GM19468 (cell line): ENCODE measurements at regions not wholly inside any gene's neighbourhood (a gene's known extent, or its start where the extent isn't known, plus 50 kb on each side); places are given as distances from the start of the nearest gene placed in this dataset.

ENCODE experiments used
- ATAC-seq: cut with Tn5 transposase; IDR thresholded peaks from one replicate; pipeline ENCODE4 v1.9.1; 2021; ENCODE audit warnings: mild to moderate bottlenecking, moderate library complexity, moderate number of reproducible peaks; ENCODE audit not compliant: unreplicated experiment; ENCODE audit errors: extremely low read depth

DNA sequence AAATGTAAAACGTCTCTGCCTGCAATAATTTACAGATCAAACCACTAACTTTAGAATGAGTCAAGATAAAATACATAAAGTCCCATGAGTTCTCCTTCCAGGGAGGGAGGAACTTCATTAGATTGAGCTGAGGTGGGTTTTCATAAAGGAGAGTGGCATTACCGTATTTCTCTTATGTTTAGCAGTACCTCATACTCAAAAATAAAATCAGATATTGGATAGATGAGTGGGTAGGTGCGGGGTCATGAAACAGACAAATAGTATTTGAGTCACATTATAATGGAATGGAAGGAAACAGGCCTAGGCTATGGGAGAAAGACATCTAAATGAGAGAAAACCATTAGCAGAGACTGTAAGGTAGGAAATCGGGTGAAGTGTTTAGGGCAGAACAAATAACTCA, 166.1 kb upstream of the SMLR1 start:
- ATAC-seq: no peak

DNA sequence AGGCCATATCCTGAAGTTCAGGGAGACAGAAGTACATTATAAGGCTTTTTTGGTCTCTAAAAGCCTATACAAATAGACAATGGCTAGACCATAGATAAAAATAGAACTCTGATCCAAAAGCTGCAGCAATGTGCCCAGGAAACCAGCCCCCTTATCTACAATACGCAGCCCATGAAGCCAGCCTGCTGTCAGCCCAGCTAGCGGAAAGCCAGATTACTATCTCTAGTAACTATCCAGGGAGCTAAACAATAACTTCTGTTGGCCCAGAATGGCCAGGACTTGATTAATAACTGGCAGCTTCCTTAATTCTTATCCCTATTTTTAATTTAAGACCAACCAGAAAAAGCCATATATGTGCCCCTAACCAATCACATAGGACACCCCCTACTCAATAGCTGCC, 160.4 kb upstream of the SMLR1 start:
- ATAC-seq: no peak

- ATAC-seq: no peak
Measured at GRCh38 chr6:130670142-130670541, 157.1 kb upstream of the SMLR1 start.

- no peak for ATAC-seq
Measured at GRCh38 chr6:130671119-130671518, 156.1 kb upstream of the SMLR1 start.

DNA sequence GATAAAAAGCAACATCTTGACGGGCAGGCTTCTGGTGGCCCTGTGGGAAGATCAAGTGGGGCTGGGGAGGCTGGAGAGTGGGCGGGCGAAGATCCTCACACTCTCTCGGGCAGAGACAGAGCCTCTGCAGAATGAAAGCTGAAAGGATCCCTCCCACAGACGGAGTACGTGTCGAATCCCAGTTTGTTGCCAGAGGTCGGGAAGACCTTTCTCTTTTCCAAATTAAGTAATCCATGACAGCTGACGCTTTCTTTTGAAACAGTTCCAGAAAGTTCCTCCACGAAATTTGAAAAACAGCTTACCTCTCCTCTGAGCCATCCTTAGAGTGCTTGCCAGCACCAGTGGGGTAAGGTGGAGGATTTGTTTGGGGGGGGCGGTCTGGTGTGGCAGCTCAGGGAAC, 155.6 kb upstream of the SMLR1 start:
- ATAC-seq: no peak

DNA sequence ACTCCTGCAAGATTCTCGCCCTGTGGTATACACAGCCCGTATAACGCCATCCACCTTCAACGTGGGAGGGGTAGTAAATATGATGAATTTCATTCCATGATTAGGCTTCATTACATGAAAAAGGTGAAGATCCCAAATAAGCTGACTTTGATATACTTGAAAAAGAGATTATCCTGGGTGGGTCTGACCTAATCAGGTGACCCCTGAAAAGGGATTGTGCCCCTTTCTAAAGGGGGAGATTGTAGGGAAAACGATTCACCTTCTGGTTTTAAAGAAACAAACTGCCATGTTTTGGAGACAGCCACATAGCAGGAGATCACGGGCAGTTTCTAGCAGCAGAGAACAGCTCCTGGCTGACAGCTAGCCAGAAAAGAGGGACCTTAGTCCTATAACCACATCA, 155.1 kb upstream of the SMLR1 start:
- ATAC-seq: no peak

DNA sequence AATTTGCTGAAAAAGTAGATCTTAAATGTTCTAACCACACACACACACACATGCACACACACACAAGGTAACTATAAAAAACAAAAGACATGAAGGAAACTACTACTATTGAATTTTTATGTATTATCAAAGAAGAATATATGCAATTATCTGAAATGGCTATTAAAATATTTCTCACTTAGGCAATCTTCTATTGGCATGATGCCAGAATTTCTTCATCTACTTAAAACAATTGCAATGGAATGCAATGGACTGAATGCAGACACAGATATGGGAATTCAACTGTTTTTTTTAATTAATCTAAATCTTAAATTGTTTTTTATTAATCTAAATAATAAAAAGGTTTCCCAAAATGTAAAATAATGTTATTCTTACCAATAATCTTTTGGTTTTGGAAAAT, 152.6 kb upstream of the SMLR1 start:
- ATAC-seq: no peak

GRCh38 chr6:130675072-130675471, 152.1 kb upstream of the SMLR1 start:
- ATAC-seq: no peak

GRCh38 chr6:130676077-130676772, 151.0 kb upstream of the SMLR1 start:
- no peak for ATAC-seq

DNA sequence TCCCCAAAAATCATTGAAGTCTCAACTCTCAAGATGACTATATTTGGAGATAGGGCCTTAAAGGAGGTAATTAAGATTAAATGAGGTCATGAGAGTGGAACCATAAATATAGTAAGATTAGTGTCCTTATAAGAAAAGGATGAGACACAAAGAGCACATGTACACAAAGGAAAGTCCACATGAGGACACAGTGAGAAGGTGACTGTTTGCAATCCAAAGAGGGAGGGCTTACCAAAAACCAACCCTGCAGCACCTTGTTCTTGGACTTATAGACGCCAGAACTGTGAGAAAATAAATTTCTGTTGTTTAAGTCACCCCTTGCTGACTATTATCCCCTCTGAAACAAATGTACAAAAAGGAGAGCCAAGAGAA, 150.4 kb upstream of the SMLR1 start:
- no peak for ATAC-seq

GRCh38 chr6:130677312-130677711, 149.9 kb upstream of the SMLR1 start:
- ATAC-seq: no peak

DNA sequence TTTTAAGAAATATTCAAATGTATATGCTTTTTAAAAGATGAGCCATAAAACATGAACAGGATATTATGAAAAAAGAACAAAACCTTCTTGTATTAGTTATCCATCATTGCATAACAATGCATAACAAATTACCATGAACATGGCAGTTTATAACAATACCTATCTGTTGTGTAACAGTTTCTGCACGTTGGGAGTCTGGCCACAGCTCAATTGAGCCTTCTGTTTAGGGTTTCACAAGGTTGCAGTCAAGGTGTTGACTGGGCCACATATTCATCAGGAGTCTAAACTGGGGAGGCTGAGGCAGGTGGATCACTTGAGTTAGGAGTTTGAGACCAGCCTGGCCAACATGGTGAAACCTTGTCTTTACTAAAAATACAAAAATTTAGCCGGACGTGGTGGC, 149.4 kb upstream of the SMLR1 start:
- ATAC-seq: no peak

- no peak for ATAC-seq
Measured at GRCh38 chr6:130679684-130680083, 147.5 kb upstream of the SMLR1 start.

DNA sequence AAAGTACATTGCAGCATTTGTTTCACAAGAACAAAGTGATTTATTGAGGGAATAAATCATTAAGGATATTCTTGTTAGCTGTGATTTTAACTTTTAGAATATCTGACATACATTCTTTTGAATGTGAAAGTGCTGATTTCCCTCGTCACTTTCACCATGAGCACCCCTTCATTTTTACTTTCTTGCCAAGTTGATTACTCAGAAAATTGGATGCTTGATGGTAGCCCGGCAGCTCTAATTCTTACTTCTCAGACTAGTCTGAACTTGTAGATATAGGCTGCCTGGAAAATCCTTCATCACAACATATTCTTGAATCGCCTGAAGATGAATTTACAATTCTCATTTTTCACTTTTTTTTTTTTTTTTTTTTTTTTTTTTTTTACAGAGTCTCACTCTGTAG, 147.1 kb upstream of the SMLR1 start:
- no peak for ATAC-seq

- ATAC-seq: no peak
Measured at GRCh38 chr6:130681028-130681427, 146.2 kb upstream of the SMLR1 start.

DNA sequence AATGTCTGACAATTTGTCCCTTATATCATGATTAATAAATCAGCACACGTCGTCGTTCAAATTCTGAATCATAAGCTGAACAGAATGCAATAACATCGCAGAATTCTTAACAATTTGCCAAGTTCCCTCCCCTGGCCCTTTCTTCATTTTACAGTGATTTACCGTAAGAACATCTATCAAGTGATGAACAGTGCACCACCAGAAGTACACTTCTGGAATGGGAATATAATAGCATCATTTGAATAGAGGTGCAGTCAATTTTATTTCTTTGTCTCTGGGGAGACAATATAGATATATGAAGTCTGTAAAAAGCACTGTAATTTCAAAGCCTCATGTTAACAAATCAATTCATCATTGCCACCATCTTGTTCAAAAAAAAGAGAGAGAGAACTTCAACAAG, 145.1 kb upstream of the SMLR1 start:
- no peak for ATAC-seq

GRCh38 chr6:130683761-130684517, 143.3 kb upstream of the SMLR1 start:
- ATAC-seq: no peak

DNA sequence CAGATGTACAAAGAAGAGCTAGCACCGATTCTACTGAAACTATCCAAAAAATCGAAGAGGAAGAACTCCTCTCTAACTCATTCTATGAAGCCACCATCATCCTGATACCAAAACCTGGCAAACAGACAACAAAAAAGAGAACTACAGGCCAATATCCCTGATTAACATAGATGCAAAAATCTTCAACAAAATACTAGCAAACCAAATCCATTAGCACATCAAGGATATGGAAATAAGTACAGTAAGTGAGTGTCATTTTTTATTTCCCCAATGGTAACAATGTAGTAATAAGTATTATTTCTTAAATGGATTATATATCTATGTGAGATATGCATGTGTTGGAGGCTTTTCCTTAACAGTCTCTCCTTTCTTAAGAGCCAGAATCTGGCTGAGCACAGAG, 134.5 kb upstream of the SMLR1 start:
- no peak for ATAC-seq

DNA sequence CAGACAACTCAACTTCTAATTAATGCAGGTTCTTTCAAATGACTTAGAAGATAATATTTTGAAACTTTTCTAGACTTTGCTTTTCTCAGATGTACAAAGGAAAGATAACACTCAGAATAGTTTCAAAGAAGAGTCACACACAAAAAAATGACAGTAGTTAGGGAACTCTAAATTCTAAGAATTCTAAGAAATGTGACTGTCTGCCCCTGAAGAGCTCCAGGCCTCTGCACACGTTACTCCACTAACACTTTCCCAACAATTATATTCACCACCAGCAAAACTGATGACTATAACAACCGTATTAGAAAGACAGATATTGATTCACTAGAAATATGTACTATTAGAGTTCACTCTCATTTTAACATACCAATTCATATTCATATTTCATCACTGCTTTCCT, 133.3 kb upstream of the SMLR1 start:
- ATAC-seq: no peak

GRCh38 chr6:130694606-130695005, 132.6 kb upstream of the SMLR1 start:
- no peak for ATAC-seq

- ATAC-seq: no peak
Measured at GRCh38 chr6:130696806-130697205, 130.4 kb upstream of the SMLR1 start.
